ENCODE measurements at regions not wholly inside any gene's neighbourhood (a gene's known extent, or its start where the extent isn't known, plus 50 kb on each side); places are given as distances from the start of the nearest gene placed in this dataset.

- H4K20me1 ChIP-seq = no peaks in the 10 kb centered on the region
- H3K36me3 ChIP-seq = no peaks in the 10 kb centered on the region
- H3K4me1 ChIP-seq = no peaks in the 10 kb centered on the region
- H3K4me3 ChIP-seq = no peak overlapping the region
- no peak overlapping the region for H3K27ac ChIP-seq
- H3K4me2 ChIP-seq = no peak overlapping the region
- TF ChIP-seq Cebpa-rat (IDR thresholded peaks at IDR 0.05) = no peak
- no peaks in the 10 kb centered on the region for H3K9me3 ChIP-seq (replicated peaks in 1 of 11)
- H3K27me3 ChIP-seq = no peaks in the 10 kb centered on the region
- no peak overlapping the region for H3K9ac ChIP-seq
Measured at GRCh38 chr4:156060661-156061060, 107.0 kb upstream of the CTSO start.

DNA sequence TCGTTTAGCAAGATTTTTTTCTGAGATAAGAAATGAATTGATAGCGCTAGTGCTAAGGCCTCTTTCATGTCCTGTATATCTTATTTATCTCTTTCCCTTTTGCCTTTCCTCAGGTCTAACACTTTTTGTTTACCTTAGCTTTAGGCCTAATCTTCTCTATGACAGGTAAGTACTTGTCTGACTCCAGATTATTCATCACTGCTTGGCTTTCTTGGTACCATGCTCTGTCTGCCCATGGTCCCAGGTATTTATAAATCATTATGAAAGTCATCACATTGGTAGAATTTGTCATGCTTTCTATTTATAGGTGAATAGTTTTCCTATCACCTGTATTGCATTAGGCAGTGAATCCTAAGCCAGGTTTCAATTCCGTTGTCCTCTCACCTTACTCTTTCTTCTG is 99.5 kb upstream of the CTSO start:
- H3K9ac ChIP-seq = no peak overlapping the region
- no peak for TF ChIP-seq Cebpa-rat (IDR thresholded peaks at IDR 0.05)
- H3K27me3 ChIP-seq = no peaks in the 10 kb centered on the region

GRCh38 chr4:156052116-156052515 is 98.5 kb upstream of the CTSO start:
- no peak overlapping the region for H3K27ac ChIP-seq
- no peak overlapping the region for H3K4me3 ChIP-seq
- no peaks in the 10 kb centered on the region for H4K20me1 ChIP-seq

More for the DNA sequence above, 99.5 kb upstream of the CTSO start:
- H3K9me3 ChIP-seq (replicated peaks in 1 of 11) = no peaks in the 10 kb centered on the region
- H3K27ac ChIP-seq = no peak overlapping the region
- no peaks in the 10 kb centered on the region for H4K20me1 ChIP-seq
- no peak overlapping the region for H3K4me2 ChIP-seq
- H3K4me1 ChIP-seq = no peaks in the 10 kb centered on the region
- H3K36me3 ChIP-seq = no peaks in the 10 kb centered on the region
- H3K4me3 ChIP-seq = no peak overlapping the region

DNA sequence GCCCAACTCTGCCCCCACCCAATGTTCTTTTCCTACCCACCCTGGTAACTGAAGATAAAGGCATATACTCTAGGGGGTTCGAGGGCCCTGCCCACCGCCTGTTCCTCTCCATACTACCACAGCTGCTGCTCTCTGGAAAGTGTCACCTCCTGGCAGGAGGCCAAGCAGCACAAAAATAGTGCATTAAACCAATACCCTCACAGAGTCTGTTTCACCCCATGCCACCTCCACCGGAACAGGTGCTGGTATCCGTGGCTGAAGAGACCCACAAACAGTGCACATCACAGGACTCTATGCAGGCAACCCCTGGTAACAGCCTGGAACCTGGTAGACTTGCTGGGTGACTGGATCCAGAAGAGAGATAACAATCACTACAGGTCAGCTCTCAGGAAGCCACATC is 85.1 kb upstream of the CTSO start:
- no peaks in the 10 kb centered on the region for H3K27me3 ChIP-seq
- H3K4me2 ChIP-seq = peak overlapping the region in 8 of 11 experiments; percentile 35 to 69 (median 60); a peak in 16 of 22 replicates
- no peak overlapping the region; a peak in 1 of 20 replicates for H3K4me3 ChIP-seq

More at GRCh38 chr4:156052116-156052515, 98.5 kb upstream of the CTSO start:
- no peak for TF ChIP-seq Cebpa-rat (IDR thresholded peaks at IDR 0.05)
- Histone ChIP-seq H3K36me3 (no peaks in the 10 kb centered on the region), H3K9ac (no peak overlapping the region), H3K4me2 (no peak overlapping the region), H3K27me3 (no peaks in the 10 kb centered on the region), H3K9me3 (replicated peaks in 1 of 11) (no peaks in the 10 kb centered on the region), H3K4me1 (no peaks in the 10 kb centered on the region)

GRCh38 chr4:156036496-156036895 is 82.8 kb upstream of the CTSO start:
- Histone ChIP-seq H3K4me3 (no peak overlapping the region), H3K4me1 (peaks cover 0 to 38% (median 18%) of the 10 kb centered on the region in 10 experiments; a peak in 13 of 20 replicates), H3K27me3 (no peaks in the 10 kb centered on the region), H3K27ac (no peak overlapping the region), H3K36me3 (no peaks in the 10 kb centered on the region), H3K9ac (no peak overlapping the region), H4K20me1 (no peaks in the 10 kb centered on the region), H3K4me2 (peak overlapping the region in 2 of 11 experiments; percentile 2 to 4; a peak in 1 of 22 replicates), H3K9me3 (replicated peaks in 1 of 11) (0 out of 22 replicates have a peak, but pooled peaks cover 0 to 7% (median 0%) of the 10 kb centered on the region in 11 experiments)
- no peak for TF ChIP-seq Cebpa-rat (IDR thresholded peaks at IDR 0.05)

More for the DNA sequence above, 85.1 kb upstream of the CTSO start:
- Histone ChIP-seq H4K20me1 (no peaks in the 10 kb centered on the region), H3K4me1 (peaks cover 0 to 38% (median 18%) of the 10 kb centered on the region in 10 experiments; a peak in 13 of 20 replicates), H3K27ac (peak overlapping the region in 2 of 11 experiments; percentile 6 to 14; a peak in 2 of 22 replicates), H3K9me3 (replicated peaks in 1 of 11) (peaks cover 0 to 6% (median 0%) of the 10 kb centered on the region in 11 experiments; a peak in 1 of 22 replicates), H3K36me3 (no peaks in the 10 kb centered on the region), H3K9ac (no peak overlapping the region)
- no peak for TF ChIP-seq Cebpa-rat (IDR thresholded peaks at IDR 0.05)

- H3K27me3 ChIP-seq = no peaks in the 10 kb centered on the region
Measured at GRCh38 chr4:156029691-156030090, 76.0 kb upstream of the CTSO start.

GRCh38 chr4:156021298-156021697 is 67.6 kb upstream of the CTSO start:
- Histone ChIP-seq H3K4me1 (peaks cover 0 to 45% (median 25%) of the 10 kb centered on the region in 10 experiments; a peak in 16 of 20 replicates), H3K27me3 (no peaks in the 10 kb centered on the region), H3K4me2 (peak overlapping the region in 1 of 11 experiments; percentile 26; a peak in 1 of 22 replicates), H4K20me1 (no peaks in the 10 kb centered on the region), H3K27ac (no peak overlapping the region), H3K4me3 (no peak overlapping the region), H3K36me3 (no peaks in the 10 kb centered on the region), H3K9me3 (replicated peaks in 1 of 11) (peaks cover 0 to 7% (median 0%) of the 10 kb centered on the region in 11 experiments; a peak in 1 of 22 replicates), H3K9ac (no peak overlapping the region)
- TF ChIP-seq Cebpa-rat (IDR thresholded peaks at IDR 0.05) = no peak

More at GRCh38 chr4:156029691-156030090, 76.0 kb upstream of the CTSO start:
- H3K4me2 ChIP-seq = no peak overlapping the region
- H3K9ac ChIP-seq = no peak overlapping the region
- no peaks in the 10 kb centered on the region for H3K36me3 ChIP-seq
- H3K4me3 ChIP-seq = no peak overlapping the region
- H3K9me3 ChIP-seq (replicated peaks in 1 of 11) = 0 out of 22 replicates have a peak, but pooled peaks cover 0 to 7% (median 0%) of the 10 kb centered on the region in 11 experiments
- H3K27ac ChIP-seq = no peak overlapping the region
- H4K20me1 ChIP-seq = no peaks in the 10 kb centered on the region
- no peaks in the 10 kb centered on the region; a peak in 1 of 20 replicates for H3K4me1 ChIP-seq
- no peak for TF ChIP-seq Cebpa-rat (IDR thresholded peaks at IDR 0.05)

- Histone ChIP-seq H3K9me3 (replicated peaks in 1 of 11) (peaks cover 0 to 9% (median 3%) of the 10 kb centered on the region in 11 experiments; a peak in 5 of 22 replicates), H3K4me2 (peak overlapping the region in 7 of 11 experiments; percentile 9 to 79 (median 61); a peak in 12 of 22 replicates), H3K36me3 (no peaks in the 10 kb centered on the region), H3K9ac (no peak overlapping the region), H3K27me3 (no peaks in the 10 kb centered on the region), H3K4me1 (peaks cover 0 to 45% (median 25%) of the 10 kb centered on the region in 10 experiments; a peak in 16 of 20 replicates), H3K4me3 (no peak overlapping the region), H3K27ac (no peak overlapping the region), H4K20me1 (no peaks in the 10 kb centered on the region)
- TF ChIP-seq Cebpa-rat (IDR thresholded peaks at IDR 0.05) = no peak
Measured at GRCh38 chr4:156019246-156019645, 65.6 kb upstream of the CTSO start.

DNA sequence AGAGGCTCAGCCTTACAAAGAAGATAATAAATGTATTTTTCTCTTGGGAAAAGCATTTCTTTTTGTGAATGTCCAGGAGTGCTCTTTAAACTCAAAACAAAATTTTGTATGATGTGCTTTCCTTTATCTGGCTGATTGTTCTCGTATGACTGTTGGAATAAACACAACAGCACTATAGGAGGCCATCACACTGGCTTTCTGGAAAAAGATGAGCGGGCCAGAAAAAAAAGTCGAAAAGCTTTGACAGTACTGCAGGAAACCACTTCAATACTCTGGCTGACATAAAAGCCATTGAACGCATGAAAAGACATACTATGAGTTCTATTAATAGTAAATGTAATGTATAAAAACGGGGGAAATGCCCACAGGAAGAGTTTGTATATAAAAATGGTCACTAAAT is 64.7 kb upstream of the CTSO start:
- no peaks in the 10 kb centered on the region for H4K20me1 ChIP-seq
- H3K36me3 ChIP-seq = no peaks in the 10 kb centered on the region
- no peak overlapping the region for H3K27ac ChIP-seq
- H3K27me3 ChIP-seq = no peaks in the 10 kb centered on the region
- no peak for TF ChIP-seq Cebpa-rat (IDR thresholded peaks at IDR 0.05)
- H3K9me3 ChIP-seq (replicated peaks in 1 of 11) = peaks cover 0 to 9% (median 6%) of the 10 kb centered on the region in 11 experiments; a peak in 5 of 22 replicates
- no peak overlapping the region for H3K9ac ChIP-seq
- H3K4me2 ChIP-seq = peak overlapping the region in 9 of 11 experiments; percentile 17 to 79 (median 59); a peak in 17 of 22 replicates
- H3K4me1 ChIP-seq = peaks cover 0 to 45% (median 25%) of the 10 kb centered on the region in 10 experiments; a peak in 16 of 20 replicates
- peak overlapping the region in 1 of 10 experiments; percentile 29; a peak in 2 of 20 replicates for H3K4me3 ChIP-seq

DNA sequence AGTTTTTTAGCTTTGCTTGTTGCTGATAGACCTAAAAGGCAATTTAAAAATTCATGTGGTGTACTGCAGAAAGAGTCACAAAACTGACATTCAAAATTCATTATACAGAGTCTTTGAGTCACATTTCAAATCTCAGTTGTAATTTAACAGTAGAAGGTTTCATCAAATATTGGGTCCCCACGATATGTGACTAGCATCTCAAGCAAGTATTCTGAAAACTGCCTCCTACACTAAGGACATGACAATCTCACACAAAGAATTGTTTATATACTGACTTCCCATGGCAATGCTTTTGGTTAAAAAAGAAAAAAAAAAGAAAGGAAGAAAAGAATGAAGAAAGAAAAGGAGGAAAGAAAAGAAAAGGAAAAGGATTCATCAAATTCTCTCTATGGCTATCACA is 62.1 kb upstream of the CTSO start:
- no peak for TF ChIP-seq Cebpa-rat (IDR thresholded peaks at IDR 0.05)
- Histone ChIP-seq H3K27ac (no peak overlapping the region), H3K9me3 (replicated peaks in 1 of 11) (peaks cover 0 to 9% (median 4%) of the 10 kb centered on the region in 11 experiments; a peak in 5 of 22 replicates), H3K4me1 (peaks cover 0 to 39% (median 25%) of the 10 kb centered on the region in 10 experiments; a peak in 16 of 20 replicates), H3K36me3 (no peaks in the 10 kb centered on the region), H3K4me2 (no peak overlapping the region), H3K27me3 (no peaks in the 10 kb centered on the region), H3K9ac (no peak overlapping the region), H4K20me1 (no peaks in the 10 kb centered on the region), H3K4me3 (no peak overlapping the region)
